ENCODE measurements at regions not wholly inside any gene's neighbourhood (a gene's known extent, or its start where the extent isn't known, plus 50 kb on each side); places are given as distances from the start of the nearest gene placed in this dataset.

- no peak for DNase-seq
These were observed 53.7 kb upstream of the TRAK1 start for GRCh38 chr3:42037318-42037945.

- no peak for DNase-seq
These were observed 54.7 kb upstream of the TRAK1 start for GRCh38 chr3:42036483-42036823.

GRCh38 chr3:42035816-42036482 is 55.2 kb upstream of the TRAK1 start:
- DNase-seq, result no peak

- no peak for DNase-seq
These were observed 56.1 kb upstream of the TRAK1 start for GRCh38 chr3:42035007-42035406.

GRCh38 chr3:42033741-42034140 is 57.4 kb upstream of the TRAK1 start:
- no peak for DNase-seq

- no peak for DNase-seq
These were observed 58.3 kb upstream of the TRAK1 start for GRCh38 chr3:42032693-42033349.

GRCh38 chr3:42031808-42032480 is 59.2 kb upstream of the TRAK1 start:
- DNase-seq, result no peak

- no peak for DNase-seq
These were observed 62.7 kb upstream of the TRAK1 start for GRCh38 chr3:42028474-42028873.

- no peak for DNase-seq
These were observed 63.6 kb upstream of the TRAK1 start for GRCh38 chr3:42027571-42027970.

- peak; percentile 56 for DNase-seq
These were observed 63.7 kb upstream of the ULK4 start for GRCh38 chr3:42025370-42026138.

GRCh38 chr3:42024591-42025351 is 62.9 kb upstream of the ULK4 start:
- no peak for DNase-seq

- DNase-seq, result no peak
These were observed 61.5 kb upstream of the ULK4 start for GRCh38 chr3:42023380-42023779.

- no peak for DNase-seq
These were observed 60.5 kb upstream of the ULK4 start for GRCh38 chr3:42022355-42022754.

GRCh38 chr3:42020684-42021307 is 58.9 kb upstream of the ULK4 start:
- no peak for DNase-seq

GRCh38 chr3:42019953-42020260 is 58.0 kb upstream of the ULK4 start:
- DNase-seq, result no peak

- no peak for DNase-seq
These were observed 57.4 kb upstream of the ULK4 start for GRCh38 chr3:42019144-42019952.

- DNase-seq, result peak; percentile 34
These were observed 53.1 kb upstream of the ULK4 start for GRCh38 chr3:42014921-42015533.

- peak; percentile 22 for DNase-seq
These were observed 52.6 kb upstream of the ULK4 start for GRCh38 chr3:42014458-42014920.

GRCh38 chr3:42013691-42014457 is 52.0 kb upstream of the ULK4 start:
- DNase-seq, result peak; percentile 38

All from CD4-positive, alpha-beta T cell treated with Interleukin-15 for 1 hour (primary cell).